Stomach (tissue), 8 donors: ENCODE measurements at regions not wholly inside any gene's neighbourhood (a gene's known extent, or its start where the extent isn't known, plus 50 kb on each side); places are given as distances from the start of the nearest gene placed in this dataset.

Experiments
- DNase-seq, 2 donors: peaks; one replicate each; pipeline versions ENCODE4 v3.0.0 to v3.0.0-alpha.2; 2013 to 2019
- H3K27ac ChIP-seq, 5 donors: fragments of 200-600 bp in 4 of 5; sonication (generic) in 4 of 5; one replicate each; pipeline ENCODE4 v1.5.1; 2013 to 2019; ENCODE audit warnings: mild to moderate bottlenecking in 1 of 5, moderate library complexity in 1 of 5
- H3K27me3 ChIP-seq, 3 donors: fragments of 200-600 bp; sonication (generic); one replicate each; pipeline ENCODE4 v1.5.1; 2017 to 2019; ENCODE audit warnings: mixed run types in 1 of 3
- H3K36me3 ChIP-seq, 4 donors: fragments of 200-600 bp; sonication (generic); 1 replicate in 3 of 4; 2 replicates in 1 of 4; pipeline ENCODE4 v1.5.1; 2016 to 2019
- H3K4me1 ChIP-seq, 4 donors: fragments of 200-600 bp; sonication (generic); one replicate each; pipeline ENCODE4 v1.5.1; 2016 to 2019
- H3K4me3 ChIP-seq, 4 donors: fragments of 200-600 bp; sonication (generic) in 3 of 4; one replicate each; pipeline ENCODE4 v1.5.1; 2016 to 2019; ENCODE audit warnings: mild to moderate bottlenecking in 1 of 4
- H3K9me3 ChIP-seq, 4 donors: fragments of 200-600 bp; sonication (generic); one replicate each; pipeline ENCODE4 v1.5.1; 2016 to 2019
- EP300 ChIP-seq: sonication (generic); formaldehyde crosslinking; IDR thresholded peaks from one replicate; pipeline ENCODE4 v1.6.1; 2017; ENCODE audit warnings: antibody characterized with exemption
- POLR2A ChIP-seq, 4 donors: fragments of 450-650 bp; IDR thresholded peaks; one replicate each; pipeline ENCODE4 v1.6.1; 2016; ENCODE audit warnings: antibody characterized with exemption in 4 of 4, control low read depth in 2 of 4, mild to moderate bottlenecking in 1 of 4, moderate library complexity in 1 of 4
- POLR2AphosphoS5 ChIP-seq, 3 donors: sonication (generic); formaldehyde crosslinking; IDR thresholded peaks; one replicate each; pipeline ENCODE4 v1.6.1; 2016; ENCODE audit warnings: antibody characterized with exemption in 3 of 3
- WGBS, 5 donors: extraction: QIAGEN DNeasy Blood & Tissue Kit in 3 of 5; methylation state at CpG; one replicate each; pipeline versions ENCODE4 v1.1.5 to v1.1.7; 2013 to 2018; 5-methylcytosine and 5-hydroxymethylcytosine counted together
- intact Hi-C: fragments of 100-400 bp; cut with DNase I; formaldehyde crosslinking; loops from one replicate; pipeline ENCODE4 v1.15.1; 2023; ENCODE audit warnings: low total_unique reads
- TF ChIP-seq, protein P1 (sequence below), 7 experiments: fragments of 450-650 bp in 4 of 7; fragments of 200-600 bp in 3 of 7; sonication (generic) in 3 of 7; IDR thresholded peaks; one replicate each; pipeline ENCODE4 v1.5.1; 2016 to 2019; ENCODE audit warnings: antibody characterized with exemption in 7 of 7, control low read depth in 2 of 7, mild to moderate bottlenecking in 1 of 7
- donor health status: healthy with polysubstance abuse.
- donor health status: Bipolar disorder and iron deficiency.
- donor health status: healthy.

DNA sequence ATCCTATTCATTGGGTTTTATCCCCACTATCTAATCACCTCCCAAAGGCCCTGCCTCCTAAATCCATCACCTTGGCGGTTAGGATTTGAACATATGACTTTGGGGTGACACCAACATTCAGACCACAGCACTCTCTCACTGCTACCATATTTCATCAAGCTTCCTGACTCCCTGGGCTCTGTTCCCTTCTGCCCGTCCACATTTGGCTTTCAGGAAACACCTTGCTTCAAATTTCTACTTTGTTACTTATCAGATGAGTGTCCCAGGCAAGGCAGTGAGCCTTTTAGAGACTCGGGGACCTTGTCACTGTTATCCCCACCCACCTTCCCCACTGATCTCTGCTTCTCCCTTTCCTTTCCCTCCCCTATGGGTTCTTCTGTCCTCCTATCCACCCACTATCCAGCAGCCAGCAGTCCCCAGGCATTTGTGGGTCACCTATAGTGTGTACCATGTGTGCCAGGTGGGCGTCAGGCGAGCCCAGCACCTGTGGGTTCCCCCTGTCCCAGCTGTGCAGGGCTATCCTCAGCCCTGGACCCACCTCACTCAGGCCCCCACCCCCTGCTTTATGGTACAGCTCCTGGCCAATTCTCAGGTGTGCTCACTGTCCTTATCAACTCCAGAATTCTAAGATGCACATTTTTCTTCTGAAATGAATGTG, 230.9 kb downstream of the LOXHD1 start:
- Histone ChIP-seq H3K9me3 (no peaks in the 10 kb centered on the region), H3K36me3 (no peaks in the 10 kb centered on the region), H3K4me1 (no peaks in the 10 kb centered on the region), H3K27ac (no peak overlapping the region), H3K27me3 (peaks cover 0 to 7% (median 0%) of the 10 kb centered on the region in 3 donors), H3K4me3 (no peak overlapping the region)
- no peak for DNase-seq
- intact Hi-C loops, result no loop called here
- 54 to 75% (median 65%) methylated on average over 5 of the region's 5 CpGs for WGBS, 5 donors
- no peak for TF ChIP-seq POLR2A (IDR thresholded peaks at IDR 0.05)
- TF ChIP-seq, protein P1, sequence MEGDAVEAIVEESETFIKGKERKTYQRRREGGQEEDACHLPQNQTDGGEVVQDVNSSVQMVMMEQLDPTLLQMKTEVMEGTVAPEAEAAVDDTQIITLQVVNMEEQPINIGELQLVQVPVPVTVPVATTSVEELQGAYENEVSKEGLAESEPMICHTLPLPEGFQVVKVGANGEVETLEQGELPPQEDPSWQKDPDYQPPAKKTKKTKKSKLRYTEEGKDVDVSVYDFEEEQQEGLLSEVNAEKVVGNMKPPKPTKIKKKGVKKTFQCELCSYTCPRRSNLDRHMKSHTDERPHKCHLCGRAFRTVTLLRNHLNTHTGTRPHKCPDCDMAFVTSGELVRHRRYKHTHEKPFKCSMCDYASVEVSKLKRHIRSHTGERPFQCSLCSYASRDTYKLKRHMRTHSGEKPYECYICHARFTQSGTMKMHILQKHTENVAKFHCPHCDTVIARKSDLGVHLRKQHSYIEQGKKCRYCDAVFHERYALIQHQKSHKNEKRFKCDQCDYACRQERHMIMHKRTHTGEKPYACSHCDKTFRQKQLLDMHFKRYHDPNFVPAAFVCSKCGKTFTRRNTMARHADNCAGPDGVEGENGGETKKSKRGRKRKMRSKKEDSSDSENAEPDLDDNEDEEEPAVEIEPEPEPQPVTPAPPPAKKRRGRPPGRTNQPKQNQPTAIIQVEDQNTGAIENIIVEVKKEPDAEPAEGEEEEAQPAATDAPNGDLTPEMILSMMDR (IDR thresholded peaks at IDR 0.05), result no peak
- no peak for TF ChIP-seq EP300
- TF ChIP-seq POLR2AphosphoS5 (IDR thresholded peaks at IDR 0.05), result no peak

DNA sequence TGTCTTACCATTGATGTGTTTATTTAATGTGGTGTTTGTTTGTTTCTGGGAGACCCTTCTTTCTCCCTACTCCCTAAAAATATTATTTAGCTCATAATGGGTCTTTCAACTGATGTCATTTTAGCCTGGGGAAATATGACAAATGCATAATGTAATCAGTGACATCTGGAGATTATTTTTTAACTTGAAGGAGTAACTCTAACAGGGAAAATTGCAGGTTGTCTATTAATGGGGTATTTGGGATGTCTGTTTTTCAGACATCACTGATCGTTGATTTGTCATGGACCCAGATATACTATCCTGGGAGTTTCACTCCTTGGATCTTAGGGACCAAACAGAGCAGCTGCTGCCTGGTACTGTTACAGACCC, 230.4 kb downstream of the LOXHD1 start:
- intact Hi-C loops, result no loop called here
- Histone ChIP-seq H3K27ac (no peak overlapping the region), H3K4me3 (no peak overlapping the region), H3K4me1 (no peaks in the 10 kb centered on the region), H3K36me3 (no peaks in the 10 kb centered on the region), H3K9me3 (no peaks in the 10 kb centered on the region), H3K27me3 (peaks cover 0 to 7% (median 0%) of the 10 kb centered on the region in 3 donors)
- 59 to 88% (median 79%) methylated on average over 1 of the region's 1 CpG for WGBS, 5 donors
- TF ChIP-seq EP300, result no peak
- no peak for TF ChIP-seq POLR2A (IDR thresholded peaks at IDR 0.05)
- TF ChIP-seq, protein P1 (IDR thresholded peaks at IDR 0.05), result no peak
- TF ChIP-seq POLR2AphosphoS5 (IDR thresholded peaks at IDR 0.05), result no peak
- no peak for DNase-seq
